ENCODE measurements at regions not wholly inside any gene's neighbourhood (a gene's known extent, or its start where the extent isn't known, plus 50 kb on each side); places are given as distances from the start of the nearest gene placed in this dataset.

GRCh38 chr2:62415518-62415917, 90.5 kb downstream of the TMEM17 start:
- Histone ChIP-seq H3F3A (ENCODE audit: insufficient read depth, low read length) (peaks cover 25% of the 10 kb centered on the region), H3K9ac (ENCODE audit: low read length) (peak overlapping the region; percentile 56), H3K27me3 (replicated peaks; ENCODE audit: insufficient read depth, low read length) (no peaks in the 10 kb centered on the region), H3K79me2 (ENCODE audit: low read length) (no peaks in the 10 kb centered on the region), H3K4me1 (ENCODE audit: low read length) (peaks cover 34% of the 10 kb centered on the region), H3K4me2 (ENCODE audit: low read depth, low read length) (peak overlapping the region; percentile 76), H3K27ac (ENCODE audit: low read length) (peak overlapping the region; percentile 85), H2AFZ (ENCODE audit: low read length) (peak overlapping the region; percentile 79), H3K9me3 (replicated peaks; ENCODE audit: insufficient read depth, low read length) (no peaks in the 10 kb centered on the region), H4K20me1 (ENCODE audit: insufficient read depth, low read length) (no peaks in the 10 kb centered on the region), H3K36me3 (replicated peaks; ENCODE audit: insufficient read depth, low read length) (no peaks in the 10 kb centered on the region), H3K4me3 (ENCODE audit: low read length) (peak overlapping the region; percentile 52), H3K9me2 (replicated peaks; ENCODE audit: insufficient read depth, low read length) (no peaks in the 10 kb centered on the region)
- no peak for DNase-seq
- no peak for TF ChIP-seq CTCF (IDR thresholded peaks at IDR 0.05; ENCODE audit: low read length)

- Histone ChIP-seq H3K9ac (ENCODE audit: low read length) (peak overlapping the region; percentile 56), H4K20me1 (ENCODE audit: insufficient read depth, low read length) (no peaks in the 10 kb centered on the region), H3K9me2 (replicated peaks; ENCODE audit: insufficient read depth, low read length) (no peaks in the 10 kb centered on the region), H3K4me2 (ENCODE audit: low read depth, low read length) (peak overlapping the region; percentile 76), H3K36me3 (replicated peaks; ENCODE audit: insufficient read depth, low read length) (no peaks in the 10 kb centered on the region), H3K27me3 (replicated peaks; ENCODE audit: insufficient read depth, low read length) (no peaks in the 10 kb centered on the region), H3K9me3 (replicated peaks; ENCODE audit: insufficient read depth, low read length) (no peaks in the 10 kb centered on the region), H3K4me3 (ENCODE audit: low read length) (peak overlapping the region; percentile 52), H3K4me1 (ENCODE audit: low read length) (peaks cover 34% of the 10 kb centered on the region), H3K79me2 (ENCODE audit: low read length) (no peaks in the 10 kb centered on the region), H3K27ac (ENCODE audit: low read length) (peak overlapping the region; percentile 85), H3F3A (ENCODE audit: insufficient read depth, low read length) (peaks cover 25% of the 10 kb centered on the region), H2AFZ (ENCODE audit: low read length) (peak overlapping the region; percentile 79)
- TF ChIP-seq CTCF (IDR thresholded peaks at IDR 0.05; ENCODE audit: low read length) = no peak
- no peak for TF ChIP-seq EZH2phosphoT487 (IDR thresholded peaks at IDR 0.05; ENCODE audit: low read length)
- TF ChIP-seq EZH2 (optimal IDR thresholded peaks at IDR 0.05; ENCODE audit: low read depth, low read length) = no peak
- peak; percentile 93 for DNase-seq
Observed at GRCh38 chr2:62415019-62415431, 91.0 kb downstream of the TMEM17 start.

- TF ChIP-seq EZH2phosphoT487 (IDR thresholded peaks at IDR 0.05; ENCODE audit: low read length) = no peak
- TF ChIP-seq CTCF (IDR thresholded peaks at IDR 0.05; ENCODE audit: low read length) = no peak
- TF ChIP-seq EZH2 (optimal IDR thresholded peaks at IDR 0.05; ENCODE audit: low read depth, low read length) = no peak
- H3K9ac ChIP-seq (ENCODE audit: low read length) = no peak overlapping the region
- no peaks in the 10 kb centered on the region for H3K79me2 ChIP-seq (ENCODE audit: low read length)
- no peak overlapping the region for H2AFZ ChIP-seq (ENCODE audit: low read length)
- no peaks in the 10 kb centered on the region for H3K27me3 ChIP-seq (replicated peaks; ENCODE audit: insufficient read depth, low read length)
- peaks cover 25% of the 10 kb centered on the region for H3F3A ChIP-seq (ENCODE audit: insufficient read depth, low read length)
- no peaks in the 10 kb centered on the region for H4K20me1 ChIP-seq (ENCODE audit: insufficient read depth, low read length)
- H3K9me3 ChIP-seq (replicated peaks; ENCODE audit: insufficient read depth, low read length) = no peaks in the 10 kb centered on the region
- peak overlapping the region; percentile 85; the same call in 1 of the 2 replicates for H3K27ac ChIP-seq (ENCODE audit: low read length)
- peaks cover 34% of the 10 kb centered on the region for H3K4me1 ChIP-seq (ENCODE audit: low read length)
- no peak for DNase-seq
- H3K4me2 ChIP-seq (ENCODE audit: low read depth, low read length) = no peak overlapping the region
- no peaks in the 10 kb centered on the region for H3K9me2 ChIP-seq (replicated peaks; ENCODE audit: insufficient read depth, low read length)
- no peaks in the 10 kb centered on the region for H3K36me3 ChIP-seq (replicated peaks; ENCODE audit: insufficient read depth, low read length)
- H3K4me3 ChIP-seq (ENCODE audit: low read length) = no peak overlapping the region
Observed at GRCh38 chr2:62413116-62413663, 92.8 kb downstream of the TMEM17 start.

Measured in MM.1S (cell line).